ENCODE measurements at regions not wholly inside any gene's neighbourhood (a gene's known extent, or its start where the extent isn't known, plus 50 kb on each side); places are given as distances from the start of the nearest gene placed in this dataset.
A peak's percentile ranks its signal among the peaks of the same experiment; 100 is the strongest.

GRCh38 chr3:139288266-139288821, 55.5 kb upstream of the MRPS22 start (continued):
- TF ChIP-seq ZNF197 (CRISPR knock-in tag; IDR thresholded peaks at IDR 0.05; ENCODE audit: low read depth) (no peak), ZFP30 (CRISPR knock-in tag; IDR thresholded peaks at IDR 0.05; ENCODE audit: borderline replicate concordance) (no peak), PHF20 (IDR thresholded peaks at IDR 0.05; ENCODE audit: partially characterized antibody) (no peak), BRD9 (IDR thresholded peaks at IDR 0.05; ENCODE audit: low read depth, partially characterized antibody) (no peak), RAD51 (IDR thresholded peaks at IDR 0.05; ENCODE audit: borderline replicate concordance, low read depth) (no peak), TCF15 (CRISPR knock-in tag; IDR thresholded peaks at IDR 0.05) (no peak), XRCC5 (IDR thresholded peaks at IDR 0.05; ENCODE audit: low read depth, low read length) (no peak), NFE2L1 (tag; IDR thresholded peaks at IDR 0.05; ENCODE audit: borderline replicate concordance, low read depth) (no peak), CBFA2T2 (conservative IDR thresholded peaks at IDR 0.05) (peak; percentile 91)
- TF ChIP-seq, protein P1, sequence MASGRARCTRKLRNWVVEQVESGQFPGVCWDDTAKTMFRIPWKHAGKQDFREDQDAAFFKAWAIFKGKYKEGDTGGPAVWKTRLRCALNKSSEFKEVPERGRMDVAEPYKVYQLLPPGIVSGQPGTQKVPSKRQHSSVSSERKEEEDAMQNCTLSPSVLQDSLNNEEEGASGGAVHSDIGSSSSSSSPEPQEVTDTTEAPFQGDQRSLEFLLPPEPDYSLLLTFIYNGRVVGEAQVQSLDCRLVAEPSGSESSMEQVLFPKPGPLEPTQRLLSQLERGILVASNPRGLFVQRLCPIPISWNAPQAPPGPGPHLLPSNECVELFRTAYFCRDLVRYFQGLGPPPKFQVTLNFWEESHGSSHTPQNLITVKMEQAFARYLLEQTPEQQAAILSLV (tag; IDR thresholded peaks at IDR 0.05) = no peak
- TF ChIP-seq, protein P2, sequence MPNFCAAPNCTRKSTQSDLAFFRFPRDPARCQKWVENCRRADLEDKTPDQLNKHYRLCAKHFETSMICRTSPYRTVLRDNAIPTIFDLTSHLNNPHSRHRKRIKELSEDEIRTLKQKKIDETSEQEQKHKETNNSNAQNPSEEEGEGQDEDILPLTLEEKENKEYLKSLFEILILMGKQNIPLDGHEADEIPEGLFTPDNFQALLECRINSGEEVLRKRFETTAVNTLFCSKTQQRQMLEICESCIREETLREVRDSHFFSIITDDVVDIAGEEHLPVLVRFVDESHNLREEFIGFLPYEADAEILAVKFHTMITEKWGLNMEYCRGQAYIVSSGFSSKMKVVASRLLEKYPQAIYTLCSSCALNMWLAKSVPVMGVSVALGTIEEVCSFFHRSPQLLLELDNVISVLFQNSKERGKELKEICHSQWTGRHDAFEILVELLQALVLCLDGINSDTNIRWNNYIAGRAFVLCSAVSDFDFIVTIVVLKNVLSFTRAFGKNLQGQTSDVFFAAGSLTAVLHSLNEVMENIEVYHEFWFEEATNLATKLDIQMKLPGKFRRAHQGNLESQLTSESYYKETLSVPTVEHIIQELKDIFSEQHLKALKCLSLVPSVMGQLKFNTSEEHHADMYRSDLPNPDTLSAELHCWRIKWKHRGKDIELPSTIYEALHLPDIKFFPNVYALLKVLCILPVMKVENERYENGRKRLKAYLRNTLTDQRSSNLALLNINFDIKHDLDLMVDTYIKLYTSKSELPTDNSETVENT (CRISPR knock-in tag; IDR thresholded peaks at IDR 0.05) = no peak
- TF ChIP-seq, protein P3, sequence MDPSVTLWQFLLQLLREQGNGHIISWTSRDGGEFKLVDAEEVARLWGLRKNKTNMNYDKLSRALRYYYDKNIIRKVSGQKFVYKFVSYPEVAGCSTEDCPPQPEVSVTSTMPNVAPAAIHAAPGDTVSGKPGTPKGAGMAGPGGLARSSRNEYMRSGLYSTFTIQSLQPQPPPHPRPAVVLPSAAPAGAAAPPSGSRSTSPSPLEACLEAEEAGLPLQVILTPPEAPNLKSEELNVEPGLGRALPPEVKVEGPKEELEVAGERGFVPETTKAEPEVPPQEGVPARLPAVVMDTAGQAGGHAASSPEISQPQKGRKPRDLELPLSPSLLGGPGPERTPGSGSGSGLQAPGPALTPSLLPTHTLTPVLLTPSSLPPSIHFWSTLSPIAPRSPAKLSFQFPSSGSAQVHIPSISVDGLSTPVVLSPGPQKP (CRISPR knock-in tag; IDR thresholded peaks at IDR 0.05) = no peak
- TF ChIP-seq, protein P4, sequence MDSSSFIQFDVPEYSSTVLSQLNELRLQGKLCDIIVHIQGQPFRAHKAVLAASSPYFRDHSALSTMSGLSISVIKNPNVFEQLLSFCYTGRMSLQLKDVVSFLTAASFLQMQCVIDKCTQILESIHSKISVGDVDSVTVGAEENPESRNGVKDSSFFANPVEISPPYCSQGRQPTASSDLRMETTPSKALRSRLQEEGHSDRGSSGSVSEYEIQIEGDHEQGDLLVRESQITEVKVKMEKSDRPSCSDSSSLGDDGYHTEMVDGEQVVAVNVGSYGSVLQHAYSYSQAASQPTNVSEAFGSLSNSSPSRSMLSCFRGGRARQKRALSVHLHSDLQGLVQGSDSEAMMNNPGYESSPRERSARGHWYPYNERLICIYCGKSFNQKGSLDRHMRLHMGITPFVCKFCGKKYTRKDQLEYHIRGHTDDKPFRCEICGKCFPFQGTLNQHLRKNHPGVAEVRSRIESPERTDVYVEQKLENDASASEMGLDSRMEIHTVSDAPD (CRISPR knock-in tag; IDR thresholded peaks at IDR 0.05) = no peak
